Keratinocyte (primary cell): ENCODE measurements at regions not wholly inside any gene's neighbourhood (a gene's known extent, or its start where the extent isn't known, plus 50 kb on each side); places are given as distances from the start of the nearest gene placed in this dataset.

ENCODE experiments used
- DNase-seq: peaks from one replicate; pipeline ENCODE4 v3.0.0-alpha.2; 2011; ENCODE audit warnings: low read depth, missing footprints, low spot score
- FAIRE-seq: peaks from 2 replicates; lab custom pipeline; 2011; peaks lifted over from hg19 to GRCh38; lab: Jason Lieb, UNC
- H2AFZ ChIP-seq: 2 replicates; pipeline ENCODE4 v1.6.0; 2012; ENCODE audit warnings: low read length, control low read depth, inconsistent platforms; ENCODE audit not compliant: control insufficient read depth
- H3K27ac ChIP-seq: 2 replicates; pipeline ENCODE4 v1.5.1; 2011; ENCODE audit warnings: low read length; ENCODE audit not compliant: control insufficient read depth, insufficient read depth
- H3K27me3 ChIP-seq: 3 replicates; pipeline ENCODE4 v1.6.0; 2011; ENCODE audit warnings: low read length; ENCODE audit not compliant: control insufficient read depth, insufficient read depth; ENCODE audit errors: extremely low read depth
- H3K36me3 ChIP-seq, 2 experiments: 2 replicates in 1 of 2; 3 replicates in 1 of 2; pipeline ENCODE4 v1.5.1; 2011; ENCODE audit warnings: low read length in 2 of 2, mild to moderate bottlenecking in 1 of 2; ENCODE audit not compliant: control insufficient read depth in 2 of 2, insufficient read depth in 2 of 2; ENCODE audit errors: extremely low read depth in 1 of 2
- H3K4me1 ChIP-seq: 3 replicates; pipeline ENCODE4 v1.5.1; 2011; ENCODE audit warnings: low read length; ENCODE audit not compliant: control insufficient read depth, insufficient read depth; ENCODE audit errors: extremely low read depth
- H3K4me2 ChIP-seq: 3 replicates; pipeline ENCODE4 v1.6.0; 2011; ENCODE audit warnings: low read depth, low read length; ENCODE audit not compliant: control insufficient read depth, insufficient read depth; ENCODE audit errors: extremely low read depth
- H3K4me3 ChIP-seq, 3 experiments: fragments of 200-600 bp in 1 of 3; sonication (generic) in 1 of 3; 2 replicates in 2 of 3; 3 replicates in 1 of 3; pipeline ENCODE4 v1.5.1; 2011 to 2016; ENCODE audit warnings: low read length in 3 of 3, mild to moderate bottlenecking in 3 of 3, control low read depth in 2 of 3, inconsistent platforms in 1 of 3, low read depth in 1 of 3, mixed read lengths in 1 of 3, mixed run types in 1 of 3, moderate library complexity in 1 of 3; ENCODE audit not compliant: control insufficient read depth in 2 of 3, insufficient read depth in 2 of 3; ENCODE audit errors: extremely low read depth in 1 of 3
- H3K79me2 ChIP-seq: 2 replicates; pipeline ENCODE4 v1.6.0; 2012; ENCODE audit warnings: low read length; ENCODE audit not compliant: control insufficient read depth, insufficient read depth
- H3K9ac ChIP-seq: 3 replicates; pipeline ENCODE4 v1.6.0; 2011; ENCODE audit warnings: low read length; ENCODE audit not compliant: control insufficient read depth, insufficient read depth; ENCODE audit errors: extremely low read depth
- H3K9me1 ChIP-seq: 3 replicates; pipeline ENCODE4 v1.6.0; 2011; ENCODE audit warnings: low read length; ENCODE audit not compliant: control insufficient read depth, insufficient read depth; ENCODE audit errors: extremely low read depth
- H3K9me3 ChIP-seq: 2 replicates; pipeline ENCODE4 v1.5.1; 2012; ENCODE audit warnings: low read depth, low read length; ENCODE audit not compliant: control insufficient read depth
- H4K20me1 ChIP-seq: 3 replicates; pipeline ENCODE4 v1.6.0; 2011; ENCODE audit warnings: low read length; ENCODE audit not compliant: control insufficient read depth, insufficient read depth; ENCODE audit errors: extremely low read depth
- CTCF ChIP-seq, 3 experiments: IDR thresholded peaks in 1 of 3; conservative IDR thresholded peaks in 1 of 3; optimal IDR thresholded peaks in 1 of 3; 2 replicates in 2 of 3; 3 replicates in 1 of 3; pipeline versions ENCODE3 to v1.5.1; 2011; ENCODE audit warnings: low read length in 3 of 3, mild to moderate bottlenecking in 3 of 3, moderate library complexity in 2 of 3, control low read depth in 1 of 3, inconsistent platforms in 1 of 3; ENCODE audit not compliant: insufficient read depth in 2 of 3; ENCODE audit errors: extremely low read depth in 1 of 3
- EZH2 ChIP-seq: IDR thresholded peaks from one replicate; pipeline ENCODE4 v1.6.1; 2012; ENCODE audit warnings: inconsistent platforms, mild to moderate bottlenecking, low read length, moderate library complexity
- dilution Hi-C: fragments of 300-500 bp; cut with MboI; formaldehyde crosslinking; loops from one replicate; pipeline ENCODE4 v1.7.0; 2020; ENCODE audit warnings: low sequenced_read_pairs; ENCODE audit not compliant: extremely low pct_ligation_motif_present

GRCh38 chr2:57698935-57699449, 347.6 kb upstream of the VRK2 start:
- DNase-seq (no peak), FAIRE-seq (no peak)
- H3K27me3 ChIP-seq, result no peaks in the 10 kb centered on the region
- no peaks in the 10 kb centered on the region for H3K79me2 ChIP-seq
- H3K9me1 ChIP-seq, result no peaks in the 10 kb centered on the region
- no peak overlapping the region for H2AFZ ChIP-seq
- H3K36me3 ChIP-seq, result no peaks in the 10 kb centered on the region
- H3K4me3 ChIP-seq, result no peak overlapping the region
- TF ChIP-seq CTCF (optimal IDR thresholded peaks at IDR 0.05 in 1 of 3, IDR thresholded peaks at IDR 0.05 in 1 of 3, conservative IDR thresholded peaks at IDR 0.05 in 1 of 3; ENCODE audit: extremely low read depth in 1 of 3, insufficient read depth in 2 of 3, low read length in 3 of 3), result no peak
- TF ChIP-seq EZH2, result no peak
- H3K9ac ChIP-seq, result no peak overlapping the region
- dilution Hi-C loops, result no loop called here
- H3K4me2 ChIP-seq, result no peak overlapping the region
- no peaks in the 10 kb centered on the region for H3K9me3 ChIP-seq
- no peak overlapping the region for H3K27ac ChIP-seq
- no peaks in the 10 kb centered on the region for H3K4me1 ChIP-seq
- no peaks in the 10 kb centered on the region for H4K20me1 ChIP-seq

- no peak overlapping the region for H2AFZ ChIP-seq
- H3K9me3 ChIP-seq, result no peaks in the 10 kb centered on the region
- H3K4me1 ChIP-seq, result no peaks in the 10 kb centered on the region
- no peaks in the 10 kb centered on the region for H4K20me1 ChIP-seq
- no peak overlapping the region for H3K4me2 ChIP-seq
- dilution Hi-C loops, result no loop called here
- H3K9me1 ChIP-seq, result no peaks in the 10 kb centered on the region
- FAIRE-seq (no peak), DNase-seq (no peak)
- H3K4me3 ChIP-seq, result no peak overlapping the region
- H3K27me3 ChIP-seq, result no peaks in the 10 kb centered on the region
- no peaks in the 10 kb centered on the region for H3K79me2 ChIP-seq
- H3K36me3 ChIP-seq, result no peaks in the 10 kb centered on the region
- H3K27ac ChIP-seq, result no peak overlapping the region
- no peak overlapping the region for H3K9ac ChIP-seq
- no peak for TF ChIP-seq EZH2
- TF ChIP-seq CTCF (optimal IDR thresholded peaks at IDR 0.05 in 1 of 3, IDR thresholded peaks at IDR 0.05 in 1 of 3, conservative IDR thresholded peaks at IDR 0.05 in 1 of 3; ENCODE audit: extremely low read depth in 1 of 3, insufficient read depth in 2 of 3, low read length in 3 of 3), result no peak
Measured at GRCh38 chr2:57701391-57701791, 345.2 kb upstream of the VRK2 start.
